Cerebellar nuclear complex (tissue), 1 donor: ENCODE measurements at regions not wholly inside any gene's neighbourhood (a gene's known extent, or its start where the extent isn't known, plus 50 kb on each side); places are given as distances from the start of the nearest gene placed in this dataset.
"Not testable (repeated sequence)": the region's sequence is repeated elsewhere in the genome, so short reads cannot be mapped to it uniquely, and the experiment has no call there.

Experiments
- DNase-seq, 2 experiments: peaks; one replicate each; lab custom pipeline; 2025; lab: John Stamatoyannopoulos, UW

DNA sequence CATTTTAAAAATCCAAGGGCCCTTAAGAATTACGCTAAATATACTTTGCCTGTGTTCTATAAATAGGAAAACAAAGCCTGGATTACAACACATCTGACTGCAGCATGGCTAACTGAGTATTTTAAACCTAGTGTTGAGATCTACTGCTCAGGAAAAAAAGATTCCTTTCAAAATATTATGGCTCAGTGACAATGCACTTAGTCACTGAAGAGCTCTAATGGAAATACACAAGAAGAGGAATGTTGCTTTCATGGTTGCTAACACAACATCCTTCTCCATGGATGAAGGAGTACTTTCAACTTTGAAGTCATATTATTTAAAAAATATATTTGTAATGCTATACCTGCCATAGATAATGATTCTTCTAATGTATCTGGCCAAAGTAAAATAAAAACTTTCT is 248.3 kb upstream of the NEGR1 start:
- no peak for DNase-seq

DNA sequence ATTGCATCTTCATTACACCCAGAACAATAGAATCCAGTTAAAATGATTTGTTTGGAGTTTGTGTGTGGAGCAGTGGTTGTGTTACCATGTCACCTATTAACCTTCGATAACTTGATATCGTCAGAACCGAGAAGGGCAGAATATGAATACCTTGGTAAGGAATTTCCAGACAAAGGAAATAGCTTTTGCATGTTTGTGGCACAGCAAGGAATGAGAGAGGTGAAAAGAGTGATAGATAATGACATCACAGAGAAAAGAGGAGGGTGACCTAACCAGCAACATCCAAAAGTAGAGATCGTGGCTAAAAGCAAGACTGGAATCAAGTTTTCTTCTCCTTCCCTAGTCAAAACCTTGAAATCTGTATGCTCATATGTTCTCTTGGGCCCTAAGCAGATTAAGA is 244.6 kb upstream of the NEGR1 start:
- DNase-seq = no peak

DNA sequence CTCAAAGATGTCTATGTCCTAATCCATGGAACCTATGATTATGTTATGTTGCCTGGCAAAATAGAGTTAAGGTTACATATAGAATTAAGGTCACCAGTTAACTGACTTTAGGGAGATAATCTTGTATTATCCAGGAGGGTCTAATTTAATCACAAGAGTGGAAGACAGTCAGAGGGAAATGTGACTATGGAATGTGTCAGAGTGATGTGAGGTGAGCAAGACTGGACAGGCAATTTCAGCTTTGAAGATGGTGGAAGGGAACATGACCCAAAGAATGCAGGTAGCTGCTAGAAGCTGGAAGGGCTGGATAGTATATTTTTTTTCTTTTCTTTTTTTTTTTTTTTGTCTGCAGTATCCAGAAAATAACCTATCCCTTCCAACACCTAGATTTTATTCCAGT is 241.7 kb upstream of the NEGR1 start:
- no peak for DNase-seq

DNA sequence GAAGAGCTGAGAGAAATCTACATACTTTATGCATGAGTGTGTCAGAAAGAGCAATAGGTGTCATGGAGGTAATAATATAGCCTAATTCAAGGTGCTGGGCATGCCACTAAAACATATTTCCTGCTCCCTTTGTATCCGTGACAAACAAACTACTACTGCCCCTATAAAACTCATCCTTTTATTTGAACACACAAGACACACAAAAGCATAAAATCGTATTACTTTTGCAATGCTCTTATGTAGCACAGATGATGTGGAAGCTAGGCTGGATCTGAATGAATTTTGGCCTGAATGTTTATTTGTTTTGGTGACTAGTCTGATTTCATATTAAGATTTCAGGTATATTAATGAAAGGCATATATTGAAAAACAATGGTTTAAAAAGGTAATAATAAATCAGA is 239.3 kb upstream of the NEGR1 start:
- no peak for DNase-seq

DNA sequence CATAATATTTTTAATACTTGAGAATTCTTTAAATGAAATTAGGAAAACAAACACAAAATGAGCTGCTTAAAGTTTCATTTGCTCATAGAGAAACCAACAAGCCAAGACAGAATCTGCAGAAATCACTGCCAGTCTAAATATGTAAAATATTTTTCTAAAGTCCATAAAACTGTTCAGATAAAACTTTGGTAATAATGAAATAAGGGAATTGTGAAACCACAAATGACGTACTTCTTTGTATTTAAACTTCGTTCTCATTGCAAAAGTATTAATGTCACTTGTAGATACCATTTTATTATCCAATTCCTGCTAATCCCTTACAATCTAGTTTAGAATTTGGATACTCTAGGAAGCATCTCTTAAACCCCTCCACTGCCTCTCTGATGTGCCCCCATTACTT is 234.5 kb upstream of the NEGR1 start:
- DNase-seq = no peak

DNA sequence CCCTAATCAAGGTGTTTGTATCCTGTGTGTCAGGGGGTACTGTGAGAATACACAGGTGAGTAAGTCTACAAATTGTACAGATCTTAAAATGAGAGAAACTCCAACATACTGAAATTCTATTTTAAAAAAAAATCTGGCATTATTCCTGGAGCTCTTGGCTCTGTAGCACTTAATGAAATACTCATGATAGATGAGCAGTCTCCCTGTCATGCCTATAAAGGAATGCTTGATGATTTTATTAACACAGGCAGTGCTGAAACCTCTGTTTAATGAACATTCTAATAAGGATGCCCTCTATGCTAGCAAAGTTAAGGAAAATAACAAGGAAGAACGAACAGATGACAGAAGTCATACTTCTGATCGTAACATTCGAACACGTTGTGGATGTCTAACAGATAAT is 233.9 kb upstream of the NEGR1 start:
- DNase-seq = no peak

DNA sequence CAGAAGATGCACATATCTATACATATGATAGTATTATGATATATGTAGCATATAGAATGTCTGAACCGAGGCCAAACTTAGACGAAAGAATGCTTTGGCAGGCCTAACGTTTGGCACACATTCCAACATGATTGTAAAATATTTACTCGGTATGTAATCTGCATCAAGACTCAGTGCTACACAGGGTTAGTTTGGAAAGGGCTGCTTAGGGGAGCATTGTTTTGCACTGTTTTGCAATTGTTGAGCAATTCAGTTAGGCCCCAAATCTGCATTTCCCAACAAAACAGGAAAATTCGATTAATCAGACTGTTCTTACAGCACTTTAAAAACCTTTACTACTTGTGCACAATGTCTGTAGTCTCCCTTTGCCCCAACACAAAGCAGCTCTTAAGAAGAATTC is 216.0 kb upstream of the NEGR1 start:
- no peak for DNase-seq

DNA sequence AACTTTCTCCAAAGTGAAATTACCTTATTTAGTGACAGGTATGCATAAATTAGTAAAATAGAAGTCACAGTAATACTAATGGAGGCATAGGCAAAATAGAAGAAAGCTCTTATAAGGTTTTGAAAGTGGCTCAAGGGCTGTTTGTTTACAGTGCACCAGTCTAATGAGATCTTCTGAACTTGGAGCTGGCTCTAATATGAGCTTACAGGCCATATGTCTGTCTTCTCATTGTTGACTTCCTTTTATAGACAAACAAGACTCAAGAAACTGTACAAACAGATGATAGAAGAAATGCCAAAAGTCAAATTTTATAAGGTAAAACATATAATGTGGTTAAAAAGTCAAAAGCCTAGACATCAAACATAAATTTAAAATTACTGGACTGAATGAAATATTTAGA is 207.5 kb upstream of the NEGR1 start:
- no peak for DNase-seq

DNA sequence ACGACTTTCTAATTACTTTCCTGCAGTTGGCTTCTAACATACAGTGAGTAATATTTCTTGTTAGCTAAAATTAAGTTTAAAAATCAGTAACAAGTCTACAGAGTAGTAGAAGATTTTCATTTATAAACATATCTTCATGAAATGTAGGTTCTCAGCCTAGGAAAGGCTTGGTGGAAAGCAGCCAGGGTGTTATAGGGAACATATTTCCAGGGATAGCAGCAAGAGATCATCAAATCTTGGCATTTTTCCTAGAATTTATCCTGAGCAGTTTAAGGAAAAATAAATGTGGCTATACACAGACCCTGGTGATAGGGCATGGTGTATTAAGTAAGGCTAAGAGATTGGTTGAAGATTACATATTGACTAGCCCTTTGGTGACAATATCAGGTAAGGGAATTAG is 203.5 kb upstream of the NEGR1 start:
- DNase-seq = no peak

DNA sequence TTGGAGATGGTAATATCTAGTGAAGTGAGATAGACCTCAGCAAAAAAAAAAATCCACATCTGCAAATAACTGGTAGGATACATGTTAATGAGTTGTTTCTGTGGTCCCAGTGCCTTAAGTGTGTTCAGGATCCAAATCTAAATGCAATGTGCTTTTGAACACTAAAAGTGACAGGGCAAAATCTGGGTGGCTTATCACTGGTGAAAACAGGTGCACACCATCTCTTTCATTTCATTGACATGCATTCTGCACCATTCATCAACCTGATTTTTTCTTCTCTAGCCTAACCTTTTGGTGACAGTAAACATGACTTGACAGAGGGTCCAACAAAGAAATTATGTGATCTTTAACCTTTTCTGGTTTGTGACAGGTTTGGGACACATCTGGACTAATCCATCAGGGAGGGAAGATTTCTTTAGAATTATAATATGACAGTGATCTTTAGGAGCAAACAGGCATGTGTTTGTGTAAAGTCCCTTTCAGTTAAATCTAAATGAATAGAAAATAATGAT is 201.6 kb upstream of the NEGR1 start:
- DNase-seq = no peak

DNA sequence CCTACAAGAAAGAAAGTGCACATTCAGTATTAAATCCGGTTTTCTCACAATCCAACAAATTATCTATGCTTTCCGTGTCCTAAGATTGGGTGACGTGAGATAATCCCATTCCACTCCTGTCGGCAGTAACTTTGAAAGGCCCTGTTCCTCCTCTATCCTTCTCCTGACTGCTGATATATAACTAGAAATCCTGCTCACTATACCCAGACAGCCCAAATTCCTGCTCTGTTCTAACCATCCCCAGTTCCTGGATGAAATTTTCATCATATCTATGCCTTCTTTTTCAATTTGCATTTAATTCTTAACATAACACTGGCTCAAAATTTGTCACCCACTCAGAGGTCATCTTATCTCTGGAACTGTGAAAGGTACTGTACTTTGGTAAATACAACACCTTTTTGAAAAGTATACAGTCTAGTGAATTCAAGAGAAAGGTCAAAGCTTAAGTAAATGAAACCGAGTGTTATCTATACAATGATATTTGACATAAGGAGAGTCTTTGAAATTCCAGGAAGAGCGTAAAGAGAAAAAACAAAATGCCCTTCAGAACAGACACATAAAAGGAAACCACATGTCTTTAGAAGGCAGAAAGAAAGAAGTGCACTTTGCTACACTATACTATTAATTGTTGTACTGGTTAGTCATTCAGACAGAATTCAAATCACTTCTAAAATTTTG is 200.5 kb upstream of the NEGR1 start:
- DNase-seq = no peak

DNA sequence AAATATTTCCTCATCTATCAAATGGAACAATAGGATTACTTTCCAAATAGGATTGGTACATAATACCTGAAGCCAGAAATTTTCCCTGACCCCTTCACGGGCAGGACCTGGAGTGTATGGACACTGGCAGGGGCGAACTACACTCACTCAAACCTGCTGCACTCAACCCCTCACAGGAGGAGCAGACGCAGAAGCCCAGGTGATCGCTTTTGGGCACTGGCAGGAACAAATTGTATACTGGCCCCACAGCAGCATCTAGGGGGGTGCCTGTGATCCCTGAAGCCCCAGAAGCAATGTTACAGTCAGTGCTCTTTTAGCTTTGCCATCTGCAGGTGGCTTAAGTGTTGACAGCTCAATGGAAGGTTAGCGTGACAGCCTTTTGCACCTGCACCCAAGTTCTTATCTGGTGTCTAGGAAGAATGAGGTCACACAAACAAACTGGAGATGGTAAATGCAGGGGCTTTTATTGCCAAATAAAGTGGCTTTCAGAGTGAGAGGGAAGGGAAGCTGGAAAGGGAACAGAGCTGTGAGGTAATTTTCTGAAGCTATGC is 199.2 kb upstream of the NEGR1 start:
- DNase-seq = no peak

DNA sequence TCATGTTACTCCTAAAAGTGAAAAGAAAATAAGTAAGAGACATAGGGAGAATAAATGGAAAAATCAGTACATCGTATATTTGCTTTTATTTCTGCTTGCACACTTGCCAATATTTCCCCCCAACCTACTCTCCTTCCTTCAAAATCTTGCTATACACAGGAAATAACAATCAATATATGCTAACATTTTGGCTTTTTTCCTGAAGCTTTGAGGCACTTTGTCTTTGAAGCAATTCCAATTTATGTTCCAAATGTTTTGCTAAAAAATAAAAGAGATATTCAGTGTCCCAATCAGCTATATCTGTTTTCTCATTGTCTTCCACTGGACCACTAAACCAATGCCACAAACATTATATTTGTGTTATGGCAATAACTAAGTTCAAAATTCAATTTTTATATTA is 184.0 kb upstream of the NEGR1 start:
- no peak for DNase-seq

DNA sequence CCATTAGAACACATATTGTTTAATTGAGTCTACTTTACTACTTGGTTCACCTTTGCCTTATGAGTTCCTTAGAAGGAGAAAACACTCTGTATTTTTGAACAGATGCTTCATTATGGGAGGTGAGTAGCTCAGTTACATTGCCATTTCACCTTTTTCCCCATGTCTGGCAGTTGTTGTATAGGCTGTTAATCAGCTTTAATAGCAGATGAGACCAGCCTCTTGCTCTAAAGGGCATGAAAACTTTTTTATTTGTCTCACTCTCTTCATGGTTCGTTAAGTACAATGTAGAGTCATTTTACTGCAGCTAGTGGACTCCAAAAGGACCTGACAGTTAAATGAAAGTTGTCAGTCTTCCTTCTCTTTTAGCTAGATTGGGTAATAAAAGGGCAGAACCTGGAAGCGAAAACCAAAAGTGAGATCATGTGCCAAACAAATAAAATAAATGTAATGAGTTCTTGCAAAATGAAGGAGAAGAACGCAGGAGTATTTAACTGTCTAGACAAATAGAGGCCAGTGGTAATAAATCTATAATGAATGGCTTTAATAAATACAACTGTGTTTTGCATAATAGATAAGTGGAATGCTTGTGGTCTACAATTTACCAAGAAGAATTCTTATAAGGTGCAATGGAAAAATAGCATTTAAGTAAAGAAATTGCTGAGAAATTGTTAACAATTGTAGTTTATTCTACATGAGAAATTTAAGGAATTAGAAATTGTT is 180.0 kb upstream of the NEGR1 start:
- no peak for DNase-seq

DNA sequence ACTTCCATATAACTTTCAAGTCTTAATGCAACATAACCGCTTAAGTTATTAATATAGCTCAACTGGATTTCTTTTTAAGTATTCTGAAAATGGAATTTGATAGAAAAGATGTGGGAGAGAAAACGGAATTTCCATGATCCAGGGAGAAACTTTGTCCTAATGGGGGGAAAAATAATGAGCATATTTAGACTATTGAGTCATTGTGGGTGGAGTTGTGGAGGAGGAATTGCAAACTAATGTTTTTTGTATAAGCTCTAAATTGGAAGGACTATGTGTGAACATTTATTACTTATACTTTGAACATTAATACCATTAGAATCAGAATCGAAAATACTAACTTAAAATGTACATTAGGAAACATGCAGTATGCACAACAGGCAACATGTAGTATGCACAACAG is 159.9 kb upstream of the NEGR1 start:
- no peak for DNase-seq

DNA sequence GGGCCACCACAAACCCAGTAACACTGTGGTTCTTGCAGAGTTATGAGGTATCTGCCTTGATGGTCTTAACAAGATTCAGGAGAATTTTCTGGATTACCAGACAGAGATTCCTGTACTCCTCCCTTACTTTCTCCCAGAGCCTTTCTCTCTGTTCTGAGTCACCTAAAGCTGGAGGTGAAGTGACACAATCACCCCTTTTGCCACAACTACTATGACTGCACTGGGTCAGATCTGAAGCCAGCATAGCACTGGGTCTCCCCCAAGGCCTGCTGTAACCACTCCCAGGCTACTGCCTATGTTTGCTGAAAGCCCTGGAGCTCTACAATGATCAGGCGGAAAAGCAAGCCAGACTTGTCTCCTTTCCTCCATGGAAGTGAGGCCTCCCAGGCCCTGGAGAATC is 156.7 kb upstream of the NEGR1 start:
- DNase-seq = no peak

DNA sequence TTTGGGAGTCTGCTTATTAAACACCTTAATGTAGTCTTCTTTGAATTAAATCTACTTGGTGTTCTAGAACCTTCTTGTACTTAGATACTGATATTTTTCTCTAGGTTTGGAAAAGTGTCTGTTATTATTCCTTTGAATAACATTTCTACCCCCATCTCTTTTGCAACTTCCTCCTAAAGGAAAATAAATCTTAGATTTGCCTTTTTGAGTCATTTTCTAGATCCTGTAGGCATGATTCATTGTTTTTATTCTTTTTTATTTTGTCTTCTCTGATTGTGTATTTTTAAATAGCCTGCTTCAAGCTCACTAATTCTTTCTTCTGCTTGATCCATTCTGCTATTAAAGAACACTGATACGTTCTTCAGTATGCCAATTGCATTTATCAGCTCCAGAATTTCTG is 155.9 kb upstream of the NEGR1 start:
- DNase-seq = no peak

DNA sequence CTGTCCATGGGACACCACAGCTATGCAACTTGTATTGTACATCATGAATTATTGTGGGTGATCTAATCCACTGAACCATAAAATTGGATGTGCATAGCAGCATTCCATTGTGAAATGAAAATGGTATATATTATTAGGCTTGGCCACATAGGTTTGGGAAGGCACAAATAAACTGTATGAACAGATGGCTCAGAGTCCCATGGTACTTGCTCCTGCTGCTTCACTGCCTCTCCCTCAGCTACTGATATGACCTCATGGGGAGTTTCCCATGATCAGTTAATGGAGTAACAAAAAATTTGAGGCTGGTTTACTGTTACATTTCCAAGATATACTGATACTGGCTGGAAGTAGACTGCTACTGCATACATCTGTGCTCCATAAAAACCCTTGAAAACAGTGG is 152.7 kb upstream of the NEGR1 start:
- no peak for DNase-seq

DNA sequence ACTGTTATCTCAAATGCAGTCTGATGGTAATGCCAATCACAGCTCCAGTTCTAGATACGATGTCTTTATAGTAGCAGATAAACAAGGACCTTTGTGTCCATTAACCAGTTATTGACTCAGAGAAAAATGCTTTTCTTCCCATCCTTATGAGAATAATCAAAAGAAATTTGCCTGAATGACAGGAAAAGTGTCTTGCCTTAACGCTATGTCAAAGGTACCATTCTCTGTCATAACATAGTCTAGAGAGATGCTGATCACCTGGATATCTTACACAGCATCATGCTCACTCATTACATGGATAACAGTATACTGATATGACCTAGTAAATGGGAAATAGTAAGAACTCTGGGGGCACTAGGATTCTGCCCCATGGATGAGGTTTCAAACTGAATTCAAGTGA is 151.7 kb upstream of the NEGR1 start:
- DNase-seq = no peak

DNA sequence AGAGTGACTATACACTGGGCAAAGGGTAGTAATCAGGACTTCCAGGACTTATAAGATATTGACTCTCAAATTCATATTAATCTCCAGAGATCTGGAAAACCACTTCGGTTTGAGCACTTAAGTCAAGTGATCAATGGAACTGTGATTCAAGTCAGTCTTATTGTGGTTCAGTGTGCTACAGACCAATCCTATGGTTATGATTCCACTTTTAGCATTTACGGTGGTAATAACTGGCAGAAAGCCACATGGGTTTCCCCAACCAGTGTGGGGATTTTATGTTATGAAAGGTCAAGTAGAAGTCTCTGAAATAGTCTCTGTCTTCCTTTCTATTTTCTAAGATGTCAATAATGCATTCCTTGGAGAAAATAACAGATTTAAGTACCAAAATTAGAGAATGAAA is 151.3 kb upstream of the NEGR1 start:
- DNase-seq = no peak

DNA sequence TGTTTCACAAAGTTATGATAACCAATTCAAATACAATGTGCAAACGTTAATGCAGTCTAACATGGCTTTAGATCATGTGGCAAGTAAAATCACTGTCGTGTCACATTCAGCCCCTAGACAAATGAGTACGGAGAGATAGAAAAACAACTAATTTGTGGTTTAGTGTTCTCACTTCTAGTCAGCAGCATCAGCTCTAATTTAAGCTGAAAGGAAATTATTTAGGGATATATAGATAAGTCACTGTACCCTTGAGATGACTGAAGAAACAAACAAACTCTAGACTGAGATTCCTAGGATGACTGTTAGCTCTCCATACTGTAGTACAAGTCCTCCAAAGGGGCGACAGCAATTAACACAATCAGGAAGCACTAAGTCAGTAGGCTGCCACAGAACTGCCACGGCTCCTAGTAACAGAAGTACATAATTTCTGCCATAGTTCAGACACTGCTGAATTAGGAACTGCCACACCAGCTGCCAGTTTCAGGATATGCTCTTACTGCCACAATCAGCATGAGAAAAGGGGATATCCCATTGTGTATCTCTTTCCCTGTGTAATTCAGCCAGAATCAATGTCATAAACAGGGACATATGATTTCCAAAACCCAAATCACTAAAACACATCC is 150.4 kb upstream of the NEGR1 start:
- DNase-seq = no peak

DNA sequence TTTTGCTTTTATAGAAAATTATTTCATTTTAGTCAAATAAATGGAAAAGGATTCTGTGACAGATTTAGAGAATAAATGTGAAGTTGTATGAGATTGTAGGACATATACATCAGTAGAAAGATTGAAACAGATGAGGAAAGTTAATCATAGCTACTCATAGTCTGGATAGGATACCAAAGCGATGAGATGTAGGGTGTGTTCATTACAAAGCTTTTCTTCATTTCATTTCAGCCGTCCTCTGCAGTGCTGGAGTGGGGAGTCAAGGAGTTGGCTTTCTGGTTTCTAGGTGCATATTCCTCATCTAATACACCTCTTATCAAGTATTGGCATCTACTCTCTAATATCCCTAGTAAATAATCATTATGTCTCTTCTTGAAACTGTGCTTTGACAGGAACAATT is 149.5 kb upstream of the NEGR1 start:
- no peak for DNase-seq

DNA sequence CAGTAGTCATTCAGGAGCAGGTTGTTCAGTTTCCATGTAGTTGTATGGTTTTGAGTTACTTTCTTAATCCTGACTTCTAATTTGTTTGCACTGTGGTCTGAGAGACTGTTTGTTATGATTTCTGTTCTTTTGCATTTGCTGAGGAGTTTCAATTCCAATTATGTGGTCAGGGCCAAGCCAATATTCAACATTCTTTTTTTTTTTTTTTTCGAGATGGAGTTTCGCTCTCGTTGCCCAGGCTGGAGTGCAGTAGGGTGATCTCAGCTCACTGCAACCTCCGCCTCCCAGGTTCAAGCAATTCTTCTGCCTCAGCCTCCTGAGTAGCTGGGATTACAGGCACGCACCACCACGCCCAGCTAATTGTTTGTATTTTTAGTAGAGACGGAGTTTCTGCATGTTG is 145.9 kb upstream of the NEGR1 start:
- not testable (repeated sequence) for DNase-seq
